ENCODE measurements at regions not wholly inside any gene's neighbourhood (a gene's known extent, or its start where the extent isn't known, plus 50 kb on each side); places are given as distances from the start of the nearest gene placed in this dataset.

DNA sequence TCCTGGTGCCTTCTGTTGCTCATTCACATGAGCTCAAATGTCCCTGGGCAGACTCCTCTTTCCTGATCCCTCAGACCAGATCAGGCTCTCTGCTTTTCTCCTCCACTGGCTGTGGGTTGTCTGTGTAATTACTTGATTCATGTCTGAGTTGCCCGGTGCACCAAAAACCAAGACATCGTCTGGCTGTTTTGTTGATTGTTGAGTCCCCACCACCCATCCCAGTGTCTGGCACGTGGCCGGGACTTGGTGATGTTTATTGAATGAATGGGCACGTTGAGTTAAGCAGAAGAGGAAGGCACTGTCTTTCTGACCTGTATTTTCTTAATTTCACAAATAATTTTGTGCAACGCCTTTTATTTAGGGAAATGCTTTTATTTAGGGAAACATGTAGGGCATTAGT lies 499.1 kb upstream of the HS6ST1 start:
- Histone ChIP-seq H3K9me3 (no peaks in the 10 kb centered on the region), H3K27me3 (no peaks in the 10 kb centered on the region), H3K4me3 (no peak overlapping the region), H3K4me1 (no peaks in the 10 kb centered on the region), H3K27ac (no peak overlapping the region), H3K36me3 (no peaks in the 10 kb centered on the region)
- in situ Hi-C loops (cut with MboI; ENCODE audit: low sequenced_read_pairs in 4 of 4) (no loop called here), intact Hi-C loops (cut with DNase I; ENCODE audit: low total_unique reads) (no loop called here)
- DNase-seq (no peak), ATAC-seq (no peak)
- TF ChIP-seq, protein P1, sequence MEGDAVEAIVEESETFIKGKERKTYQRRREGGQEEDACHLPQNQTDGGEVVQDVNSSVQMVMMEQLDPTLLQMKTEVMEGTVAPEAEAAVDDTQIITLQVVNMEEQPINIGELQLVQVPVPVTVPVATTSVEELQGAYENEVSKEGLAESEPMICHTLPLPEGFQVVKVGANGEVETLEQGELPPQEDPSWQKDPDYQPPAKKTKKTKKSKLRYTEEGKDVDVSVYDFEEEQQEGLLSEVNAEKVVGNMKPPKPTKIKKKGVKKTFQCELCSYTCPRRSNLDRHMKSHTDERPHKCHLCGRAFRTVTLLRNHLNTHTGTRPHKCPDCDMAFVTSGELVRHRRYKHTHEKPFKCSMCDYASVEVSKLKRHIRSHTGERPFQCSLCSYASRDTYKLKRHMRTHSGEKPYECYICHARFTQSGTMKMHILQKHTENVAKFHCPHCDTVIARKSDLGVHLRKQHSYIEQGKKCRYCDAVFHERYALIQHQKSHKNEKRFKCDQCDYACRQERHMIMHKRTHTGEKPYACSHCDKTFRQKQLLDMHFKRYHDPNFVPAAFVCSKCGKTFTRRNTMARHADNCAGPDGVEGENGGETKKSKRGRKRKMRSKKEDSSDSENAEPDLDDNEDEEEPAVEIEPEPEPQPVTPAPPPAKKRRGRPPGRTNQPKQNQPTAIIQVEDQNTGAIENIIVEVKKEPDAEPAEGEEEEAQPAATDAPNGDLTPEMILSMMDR (IDR thresholded peaks at IDR 0.05 in 4 of 5, conservative IDR thresholded peaks at IDR 0.05 in 1 of 5), result no peak
- TF ChIP-seq POLR2A (IDR thresholded peaks at IDR 0.05), result no peak

DNA sequence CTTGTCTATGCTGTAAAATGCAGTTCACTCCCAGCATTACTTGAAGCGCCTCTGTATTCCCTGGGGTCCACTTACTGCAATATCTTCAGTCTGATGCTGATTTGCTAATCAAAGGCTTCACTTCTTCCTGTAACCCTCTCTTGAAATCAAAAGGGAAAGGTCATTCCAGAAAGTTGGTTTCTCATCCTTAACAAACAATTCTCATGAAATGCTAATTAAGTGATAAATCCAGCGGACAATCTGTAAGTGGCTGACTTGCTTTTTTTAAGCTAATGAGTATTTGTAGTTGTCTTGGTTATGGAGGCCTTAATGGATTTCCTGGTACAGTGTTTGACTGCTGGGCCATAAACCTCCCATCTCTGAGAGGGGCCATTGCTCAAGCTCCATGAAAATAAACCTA lies 499.6 kb upstream of the HS6ST1 start:
- Histone ChIP-seq H3K4me3 (no peak overlapping the region), H3K27ac (no peak overlapping the region), H3K27me3 (no peaks in the 10 kb centered on the region), H3K36me3 (no peaks in the 10 kb centered on the region), H3K4me1 (no peaks in the 10 kb centered on the region), H3K9me3 (no peaks in the 10 kb centered on the region)
- in situ Hi-C loops (cut with MboI; ENCODE audit: low sequenced_read_pairs in 4 of 4) (no loop called here), intact Hi-C loops (cut with DNase I; ENCODE audit: low total_unique reads) (no loop called here)
- no peak for ATAC-seq
- DNase-seq, result no peak
- TF ChIP-seq POLR2A (IDR thresholded peaks at IDR 0.05), result no peak
- TF ChIP-seq, protein P1 (IDR thresholded peaks at IDR 0.05 in 4 of 5, conservative IDR thresholded peaks at IDR 0.05 in 1 of 5), result no peak

DNA sequence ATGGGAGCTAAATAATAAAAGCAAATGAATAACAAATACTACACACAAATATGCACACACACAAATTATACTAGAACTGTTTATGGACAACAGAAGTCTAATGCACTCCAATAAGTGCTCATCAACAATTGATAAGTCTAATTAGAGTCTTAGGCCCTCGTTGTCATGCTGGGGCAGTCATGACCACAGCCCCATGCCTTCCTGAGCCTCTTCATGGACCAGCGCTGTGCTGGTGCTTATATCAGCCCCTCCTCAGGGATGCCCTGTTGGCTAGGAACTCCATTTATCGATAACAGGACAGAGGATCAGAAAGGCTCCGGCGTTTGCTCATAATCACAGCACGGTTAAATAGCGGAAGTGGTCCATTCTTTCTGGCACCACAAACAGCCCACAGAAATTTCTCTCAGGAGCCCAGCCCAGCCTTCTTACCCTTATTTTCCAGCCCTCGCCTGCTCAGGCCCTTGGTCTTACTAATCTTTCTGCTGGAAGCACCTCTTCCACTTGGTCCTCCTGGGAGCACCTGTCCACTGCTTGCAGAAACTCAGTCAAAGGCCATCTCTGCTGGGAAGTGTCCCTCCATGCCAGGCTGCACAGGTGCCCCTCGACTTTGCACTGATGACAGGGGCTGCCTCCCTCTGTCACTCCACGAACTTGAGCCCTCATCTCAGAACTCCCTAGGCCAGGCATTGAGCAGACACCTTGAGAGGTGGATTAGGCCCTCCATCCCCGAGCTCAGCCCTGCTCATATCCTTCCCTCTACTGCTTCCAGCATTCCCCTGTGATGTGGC lies 500.2 kb upstream of the HS6ST1 start:
- in situ Hi-C loops (cut with MboI; ENCODE audit: low sequenced_read_pairs in 4 of 4), result no loop called here
- intact Hi-C loops (cut with DNase I; ENCODE audit: low total_unique reads), result no loop called here
- H3K9me3 ChIP-seq, result no peaks in the 10 kb centered on the region
- DNase-seq (no peak), ATAC-seq (no peak)
- H3K4me1 ChIP-seq, result no peaks in the 10 kb centered on the region
- TF ChIP-seq, protein P1 (IDR thresholded peaks at IDR 0.05 in 4 of 5, conservative IDR thresholded peaks at IDR 0.05 in 1 of 5), result no peak
- TF ChIP-seq POLR2A (IDR thresholded peaks at IDR 0.05), result no peak
- H3K27me3 ChIP-seq, result no peaks in the 10 kb centered on the region
- H3K27ac ChIP-seq, result no peak overlapping the region
- no peak overlapping the region for H3K4me3 ChIP-seq
- H3K36me3 ChIP-seq, result no peaks in the 10 kb centered on the region

DNA sequence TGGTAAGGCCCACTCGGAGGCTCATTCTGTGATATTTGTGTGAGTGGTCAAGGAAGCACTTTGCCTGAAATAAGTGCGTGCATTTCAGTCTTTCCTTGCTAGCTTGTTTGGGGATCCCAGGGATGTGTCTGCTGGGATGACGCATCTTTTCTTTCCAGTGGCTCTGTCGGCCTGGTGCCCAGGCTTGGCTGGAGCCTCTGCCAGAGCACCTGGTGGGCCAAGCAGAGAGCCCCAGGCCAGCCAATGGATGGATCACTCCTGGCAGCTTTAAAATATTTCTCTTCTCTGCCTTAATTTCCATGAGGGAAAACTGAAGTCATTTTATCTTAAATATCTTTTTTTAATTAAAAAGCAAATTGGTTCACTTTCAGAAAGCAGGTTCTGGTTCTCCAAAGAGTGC lies 501.8 kb upstream of the HS6ST1 start:
- Histone ChIP-seq H3K27me3 (no peaks in the 10 kb centered on the region), H3K9me3 (no peaks in the 10 kb centered on the region), H3K27ac (no peak overlapping the region), H3K36me3 (no peaks in the 10 kb centered on the region), H3K4me1 (no peaks in the 10 kb centered on the region), H3K4me3 (no peak overlapping the region)
- intact Hi-C loops (cut with DNase I; ENCODE audit: low total_unique reads), result no loop called here
- DNase-seq (no peak), ATAC-seq (no peak)
- in situ Hi-C loops (cut with MboI; ENCODE audit: low sequenced_read_pairs in 4 of 4), result no loop called here
- no peak for TF ChIP-seq POLR2A (IDR thresholded peaks at IDR 0.05)
- TF ChIP-seq, protein P1 (IDR thresholded peaks at IDR 0.05 in 4 of 5, conservative IDR thresholded peaks at IDR 0.05 in 1 of 5), result no peak

DNA sequence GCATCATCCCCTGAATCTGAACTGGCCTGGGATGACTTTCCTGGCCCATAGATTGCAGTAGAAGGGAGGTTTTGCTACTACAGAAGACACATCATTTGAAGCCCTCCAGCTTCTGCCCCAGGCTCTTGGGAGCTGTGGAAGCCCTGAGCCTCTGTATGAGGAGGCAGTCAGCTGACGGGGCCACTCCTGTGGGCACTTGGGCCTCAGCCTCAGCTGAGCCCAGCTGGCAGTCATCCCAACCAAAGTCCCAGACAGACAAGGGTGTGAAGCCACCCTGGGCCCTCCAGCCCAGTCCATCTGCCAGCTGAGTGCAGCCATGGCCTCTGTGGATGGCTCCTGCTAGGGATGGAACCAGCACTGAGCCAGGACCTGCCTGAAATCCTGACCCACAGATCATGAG lies 502.3 kb upstream of the HS6ST1 start:
- Histone ChIP-seq H3K4me1 (no peaks in the 10 kb centered on the region), H3K27ac (no peak overlapping the region), H3K4me3 (no peak overlapping the region), H3K27me3 (no peaks in the 10 kb centered on the region), H3K9me3 (no peaks in the 10 kb centered on the region), H3K36me3 (no peaks in the 10 kb centered on the region)
- intact Hi-C loops (cut with DNase I; ENCODE audit: low total_unique reads) (no loop called here), in situ Hi-C loops (cut with MboI; ENCODE audit: low sequenced_read_pairs in 4 of 4) (no loop called here)
- DNase-seq (no peak), ATAC-seq (no peak)
- TF ChIP-seq, protein P1 (IDR thresholded peaks at IDR 0.05 in 4 of 5, conservative IDR thresholded peaks at IDR 0.05 in 1 of 5), result no peak
- no peak for TF ChIP-seq POLR2A (IDR thresholded peaks at IDR 0.05)
